HG03103 (cell line): ENCODE measurements at regions not wholly inside any gene's neighbourhood (a gene's known extent, or its start where the extent isn't known, plus 50 kb on each side); places are given as distances from the start of the nearest gene placed in this dataset.

Experiments
- ATAC-seq: cut with Tn5 transposase; IDR thresholded peaks from one replicate; pipeline ENCODE4 v1.9.1; 2021; ENCODE audit warnings: low read depth; ENCODE audit not compliant: unreplicated experiment

DNA sequence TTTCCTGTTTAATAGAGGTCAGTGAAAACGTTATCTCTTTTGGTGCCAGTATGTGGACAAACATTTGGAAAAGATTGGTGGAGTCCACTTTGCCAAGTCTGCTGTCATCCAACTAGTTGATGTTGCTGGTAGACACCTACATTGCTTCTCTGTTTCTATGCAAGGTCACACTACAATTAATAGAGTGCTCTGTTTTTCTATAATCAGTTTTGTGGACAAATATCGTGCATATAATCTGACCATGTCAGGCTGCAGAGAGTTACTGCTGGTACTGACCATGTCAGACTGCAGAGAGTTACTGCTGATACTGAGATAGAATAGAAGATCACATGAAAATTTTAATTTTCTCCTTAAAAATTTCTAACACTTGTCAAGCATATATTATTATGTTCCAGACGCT, 603.3 kb downstream of the TSN start:
- ATAC-seq = no peak

GRCh38 chr2:122363885-122364284, 608.4 kb downstream of the TSN start:
- no peak for ATAC-seq

GRCh38 chr2:122366427-122366826, 611.0 kb downstream of the TSN start:
- no peak for ATAC-seq

GRCh38 chr2:122366969-122367645, 611.7 kb downstream of the TSN start:
- ATAC-seq = no peak

DNA sequence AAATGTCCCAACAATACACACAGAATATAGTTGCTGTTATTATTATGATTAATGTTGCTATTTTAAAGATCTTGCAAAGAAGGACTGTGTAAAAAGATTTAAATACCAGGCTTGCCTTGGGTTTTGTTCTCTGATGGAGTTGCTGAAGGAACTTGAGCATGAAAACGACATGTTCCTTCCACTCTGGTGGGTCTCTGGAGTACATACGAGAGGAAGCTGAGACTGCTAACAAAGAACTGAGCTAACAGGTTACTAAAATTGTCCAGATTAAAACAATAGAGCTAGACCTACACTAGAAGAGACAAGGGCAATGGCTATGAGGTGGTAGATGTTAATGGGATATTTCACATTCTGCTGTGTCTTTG, 612.2 kb downstream of the TSN start:
- no peak for ATAC-seq

- ATAC-seq = no peak
These were observed 613.3 kb downstream of the TSN start for GRCh38 chr2:122368576-122369243.

DNA sequence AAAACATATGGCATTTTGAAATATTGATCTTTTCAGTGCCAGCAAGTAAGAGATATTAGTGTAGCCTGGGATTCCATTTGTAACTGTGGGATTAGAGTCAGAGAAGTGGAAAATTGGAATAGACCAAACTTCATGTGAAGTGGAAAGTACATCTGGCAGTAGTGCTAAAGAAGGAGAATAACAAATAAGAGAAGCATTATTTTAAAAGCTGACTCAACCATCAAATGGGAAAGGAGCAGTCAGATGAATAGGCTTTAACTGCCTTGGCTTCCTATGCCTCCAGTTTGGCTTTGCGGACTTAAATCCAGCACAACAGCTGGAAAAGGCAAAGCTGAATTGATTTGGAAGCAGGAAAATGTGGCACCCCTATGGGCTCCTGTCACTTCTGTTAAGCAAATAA, 623.1 kb downstream of the TSN start:
- ATAC-seq = no peak

GRCh38 chr2:122384768-122385333, 629.4 kb downstream of the TSN start:
- no peak for ATAC-seq

GRCh38 chr2:122388208-122388607, 632.8 kb downstream of the TSN start:
- ATAC-seq = no peak

DNA sequence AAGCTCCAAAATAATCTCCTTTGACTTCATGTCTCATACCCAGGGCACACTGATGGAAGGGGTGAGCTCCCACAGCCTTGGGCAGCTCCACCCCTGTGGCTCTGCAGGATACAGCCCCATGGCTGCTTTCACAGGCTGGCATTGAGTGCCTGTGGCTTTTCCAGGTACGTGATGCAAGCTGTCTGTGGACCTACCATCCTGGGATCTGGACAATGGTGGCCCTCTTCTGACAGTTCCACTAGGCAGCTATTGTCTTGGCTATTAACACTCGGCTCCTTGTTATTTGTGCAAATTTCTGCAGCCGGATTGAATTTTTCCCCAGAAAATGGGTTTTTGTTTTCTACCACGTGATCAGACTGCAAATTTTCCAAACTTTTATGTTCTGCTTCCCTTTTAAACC, 634.2 kb downstream of the TSN start:
- no peak for ATAC-seq

- no peak for ATAC-seq
These were observed 635.0 kb downstream of the TSN start for GRCh38 chr2:122390406-122390805.

DNA sequence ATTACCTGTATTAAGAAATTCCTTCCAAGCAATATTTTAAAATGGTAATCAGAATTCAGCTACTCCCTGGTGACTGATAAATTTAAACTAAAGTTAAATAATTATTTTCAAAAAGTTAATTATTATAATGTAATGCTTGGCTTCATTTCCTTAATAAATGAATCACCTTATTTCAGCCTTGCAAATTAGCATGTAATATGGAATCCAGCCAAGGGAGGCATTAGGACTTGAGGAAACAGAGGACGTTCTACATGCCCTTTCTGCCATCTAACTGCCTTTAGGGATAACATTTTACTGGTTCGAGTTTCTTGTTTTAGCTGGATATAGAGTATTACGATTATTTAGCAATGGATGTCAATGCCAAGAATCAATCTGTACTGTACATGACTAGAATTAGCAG, 636.3 kb downstream of the TSN start:
- no peak for ATAC-seq

GRCh38 chr2:122395687-122396086, 640.2 kb downstream of the TSN start:
- ATAC-seq = no peak

GRCh38 chr2:122411231-122411630, 655.8 kb downstream of the TSN start:
- ATAC-seq = no peak

- ATAC-seq = no peak
These were observed 656.9 kb downstream of the TSN start for GRCh38 chr2:122412360-122412759.

DNA sequence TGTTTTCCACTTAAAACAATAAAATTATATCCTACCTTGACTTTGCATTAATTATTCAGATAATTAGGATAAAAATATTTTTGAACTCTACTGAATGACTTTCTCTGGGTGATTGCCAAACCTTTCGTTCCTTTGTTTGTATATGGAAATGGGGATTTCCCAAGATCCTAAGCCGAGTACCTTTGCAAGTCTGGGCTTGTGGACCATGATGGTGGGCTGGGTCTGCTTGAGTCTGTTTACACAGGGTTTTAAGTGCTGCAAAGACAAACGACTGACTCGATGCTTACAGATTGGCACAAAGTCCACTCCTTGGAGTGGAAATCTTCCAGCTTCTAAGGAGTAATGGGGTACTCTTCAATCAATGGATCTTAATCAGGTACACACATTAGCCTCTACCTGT, 659.5 kb downstream of the TSN start:
- no peak for ATAC-seq

DNA sequence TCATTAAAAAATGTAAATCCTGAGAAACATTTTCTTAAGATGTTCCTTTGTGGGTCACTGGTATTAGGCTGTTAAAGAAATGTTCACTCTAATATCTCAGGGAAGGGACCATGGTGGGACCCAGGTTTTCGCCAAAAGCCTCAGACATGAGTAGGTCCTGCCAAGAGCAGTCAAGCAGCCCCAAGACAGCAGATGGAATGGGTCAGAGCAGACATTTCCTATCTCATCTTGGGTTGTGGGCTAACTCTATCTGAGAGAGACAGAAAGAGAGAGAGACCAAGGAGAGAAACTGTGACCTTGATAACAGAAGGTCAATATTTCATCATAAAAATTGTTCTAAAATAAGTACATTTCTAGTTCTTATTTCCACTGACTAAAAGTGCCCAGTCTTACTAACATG, 661.7 kb downstream of the TSN start:
- no peak for ATAC-seq

- ATAC-seq = no peak
These were observed 666.3 kb downstream of the TSN start for GRCh38 chr2:122421775-122422174.

DNA sequence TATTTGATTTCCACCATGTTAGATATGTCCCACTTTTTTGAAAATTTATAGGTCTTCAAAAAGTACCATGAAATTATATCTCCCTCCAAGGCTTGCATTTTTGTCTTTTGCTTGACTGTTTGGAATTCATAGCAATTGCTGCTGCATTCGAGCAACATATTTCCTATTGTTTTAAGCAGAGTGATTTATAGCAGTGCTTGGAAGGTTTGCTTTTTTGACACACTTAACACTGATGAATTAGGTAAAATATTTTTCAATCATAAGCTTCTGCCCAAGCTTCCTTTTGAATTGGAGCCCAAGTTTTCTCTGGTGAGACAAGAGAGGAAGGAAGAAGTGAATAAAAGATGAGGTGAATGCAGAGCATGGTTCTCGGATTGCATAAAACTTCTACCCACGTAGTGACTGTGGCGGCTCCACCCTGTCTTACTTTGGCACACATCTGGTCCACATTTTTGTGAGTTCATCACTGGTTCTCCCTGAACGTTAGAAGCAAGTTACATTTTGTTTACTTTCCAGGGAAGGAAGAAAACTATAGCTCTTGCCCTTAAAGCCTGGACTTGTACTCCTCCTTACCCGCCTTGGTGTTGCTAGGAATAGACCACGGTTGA, 667.0 kb downstream of the TSN start:
- no peak for ATAC-seq

DNA sequence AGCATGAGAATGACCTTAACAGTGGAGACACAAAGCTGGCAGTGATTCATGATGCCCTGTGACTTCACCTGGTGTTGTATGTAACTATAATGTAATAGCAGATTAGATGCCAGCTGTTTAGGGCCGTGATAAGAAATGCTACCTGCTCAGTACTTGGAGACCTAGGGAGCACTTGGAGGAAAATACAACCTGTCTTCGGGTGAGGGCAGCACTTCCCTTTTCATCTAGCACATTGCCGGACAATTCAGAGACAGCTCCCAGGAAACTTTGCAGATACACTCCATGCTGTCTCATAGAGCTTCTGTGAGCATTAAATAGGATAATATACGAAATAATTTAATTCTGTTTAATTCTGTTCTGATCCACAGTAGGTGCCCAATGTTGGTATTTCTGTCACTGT, 668.5 kb downstream of the TSN start:
- no peak for ATAC-seq

DNA sequence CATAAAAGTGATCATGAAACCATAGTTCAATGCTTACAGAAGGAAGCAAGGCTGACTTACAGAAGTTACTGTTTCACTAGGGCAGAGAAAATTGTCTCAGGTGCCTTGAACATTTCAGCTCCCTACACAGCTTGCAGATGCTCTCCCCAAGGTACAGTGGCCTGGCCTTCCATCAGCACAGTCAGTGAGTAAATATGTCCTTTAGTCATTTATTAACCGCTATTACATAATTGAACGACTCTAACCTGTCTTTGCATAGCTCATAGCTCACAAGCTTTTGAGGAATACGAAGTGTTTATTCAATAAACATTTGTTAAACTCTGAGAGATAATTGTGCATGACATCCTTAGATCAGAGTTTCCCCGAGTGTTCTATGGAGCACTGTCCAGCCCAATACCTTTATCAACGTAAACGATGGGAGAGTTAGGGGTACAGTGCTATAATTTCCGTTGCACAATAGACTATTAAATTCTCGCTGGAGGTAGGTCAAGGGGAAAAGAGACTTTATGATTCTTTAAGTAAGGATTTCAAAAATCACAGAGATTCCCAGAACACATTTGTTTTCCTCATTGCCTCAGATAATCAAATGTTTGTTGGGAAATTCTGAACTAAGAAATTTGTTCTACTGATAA, 677.8 kb downstream of the TSN start:
- ATAC-seq = no peak
